A673 (cell line): ENCODE measurements at regions not wholly inside any gene's neighbourhood (a gene's known extent, or its start where the extent isn't known, plus 50 kb on each side); places are given as distances from the start of the nearest gene placed in this dataset.

Experiments used
- EZH2 ChIP-seq: fragments of 200-600 bp; sonication (generic); IDR thresholded peaks from 2 replicates; pipeline ENCODE4 v1.6.1; 2017; ENCODE audit warnings: borderline replicate concordance, low read depth, mild to moderate bottlenecking, mixed read lengths, antibody characterized with exemption, low read length; ENCODE audit not compliant: poor library complexity, severe bottlenecking
- TF ChIP-seq, protein P1 (sequence below): fragments of 300-800, 200-600 bp; sonication (generic); conservative IDR thresholded peaks from 2 replicates; pipeline ENCODE4 v1.5.1; 2017; ENCODE audit warnings: low read depth, mild to moderate bottlenecking, antibody characterized with exemption, low read length, moderate library complexity, mixed read lengths

DNA sequence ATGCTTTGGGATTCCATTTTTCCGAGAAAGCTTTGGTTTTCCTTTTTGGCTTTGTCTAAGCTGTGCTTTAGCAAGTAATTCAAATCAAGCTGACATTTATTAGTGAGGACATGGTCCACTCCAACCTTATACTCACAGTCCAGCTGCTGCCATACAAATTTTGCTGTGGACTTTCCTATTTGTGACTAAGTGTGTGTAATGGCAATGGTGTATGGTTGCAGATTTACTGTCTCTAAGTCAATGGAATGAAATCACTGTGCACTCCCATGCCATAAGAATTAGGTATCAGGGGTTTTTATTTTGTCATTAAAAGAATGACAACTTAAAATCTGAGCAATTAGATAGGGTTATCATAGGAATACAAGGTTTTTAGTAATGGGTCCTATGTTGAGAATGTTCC is 530.0 kb downstream of the CCDC171 start:
- TF ChIP-seq EZH2 = no peak
- TF ChIP-seq, protein P1, sequence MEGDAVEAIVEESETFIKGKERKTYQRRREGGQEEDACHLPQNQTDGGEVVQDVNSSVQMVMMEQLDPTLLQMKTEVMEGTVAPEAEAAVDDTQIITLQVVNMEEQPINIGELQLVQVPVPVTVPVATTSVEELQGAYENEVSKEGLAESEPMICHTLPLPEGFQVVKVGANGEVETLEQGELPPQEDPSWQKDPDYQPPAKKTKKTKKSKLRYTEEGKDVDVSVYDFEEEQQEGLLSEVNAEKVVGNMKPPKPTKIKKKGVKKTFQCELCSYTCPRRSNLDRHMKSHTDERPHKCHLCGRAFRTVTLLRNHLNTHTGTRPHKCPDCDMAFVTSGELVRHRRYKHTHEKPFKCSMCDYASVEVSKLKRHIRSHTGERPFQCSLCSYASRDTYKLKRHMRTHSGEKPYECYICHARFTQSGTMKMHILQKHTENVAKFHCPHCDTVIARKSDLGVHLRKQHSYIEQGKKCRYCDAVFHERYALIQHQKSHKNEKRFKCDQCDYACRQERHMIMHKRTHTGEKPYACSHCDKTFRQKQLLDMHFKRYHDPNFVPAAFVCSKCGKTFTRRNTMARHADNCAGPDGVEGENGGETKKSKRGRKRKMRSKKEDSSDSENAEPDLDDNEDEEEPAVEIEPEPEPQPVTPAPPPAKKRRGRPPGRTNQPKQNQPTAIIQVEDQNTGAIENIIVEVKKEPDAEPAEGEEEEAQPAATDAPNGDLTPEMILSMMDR = no peak
